MM.1S (cell line): ENCODE measurements at regions not wholly inside any gene's neighbourhood (a gene's known extent, or its start where the extent isn't known, plus 50 kb on each side); places are given as distances from the start of the nearest gene placed in this dataset.
"Not testable (repeated sequence)": the region's sequence is repeated elsewhere in the genome, so short reads cannot be mapped to it uniquely, and the experiment has no call there.

Source experiments
- DNase-seq: peaks from one replicate; pipeline ENCODE4 v3.0.0-alpha.2; 2015
- H2AFZ ChIP-seq: fragments of 300-600 bp; sonication (generic); 2 replicates; pipeline ENCODE4 v1.6.0; 2016; ENCODE audit warnings: antibody characterized with exemption, low read length
- H3F3A ChIP-seq: fragments of 300-600 bp; sonication (generic); 2 replicates; pipeline ENCODE4 v1.6.1; 2016; ENCODE audit warnings: mild to moderate bottlenecking, antibody characterized with exemption, low read length, moderate library complexity, mixed read lengths; ENCODE audit not compliant: insufficient read depth
- H3K27ac ChIP-seq: fragments of 300-600 bp; sonication (generic); 2 replicates; pipeline ENCODE4 v1.5.1; 2016; ENCODE audit warnings: mild to moderate bottlenecking, low read length
- H3K27me3 ChIP-seq: fragments of 300-600 bp; sonication (generic); replicated peaks from 2 replicates; pipeline ENCODE4 v1.6.0; 2016; ENCODE audit warnings: low read length; ENCODE audit not compliant: insufficient read depth
- H3K36me3 ChIP-seq: fragments of 300-600 bp; sonication (generic); replicated peaks from 2 replicates; pipeline ENCODE4 v1.6.1; 2016; ENCODE audit warnings: mild to moderate bottlenecking, low read length, mixed read lengths; ENCODE audit not compliant: insufficient read depth
- H3K4me1 ChIP-seq: fragments of 300-600 bp; sonication (generic); 2 replicates; pipeline ENCODE4 v1.6.1; 2016; ENCODE audit warnings: low read length, mixed read lengths
- H3K4me2 ChIP-seq: fragments of 300-600 bp; sonication (generic); 2 replicates; pipeline ENCODE4 v1.6.0; 2016; ENCODE audit warnings: low read depth, low read length
- H3K4me3 ChIP-seq: fragments of 300-600 bp; sonication (generic); 2 replicates; pipeline ENCODE4 v1.5.1; 2016; ENCODE audit warnings: low read length, mixed read lengths
- H3K79me2 ChIP-seq: fragments of 300-600 bp; sonication (generic); 2 replicates; pipeline ENCODE4 v1.6.1; 2016; ENCODE audit warnings: mixed run types, low read length, mixed read lengths
- H3K9ac ChIP-seq: fragments of 300-600 bp; sonication (generic); 2 replicates; pipeline ENCODE4 v1.6.1; 2016; ENCODE audit warnings: low read length, mixed read lengths
- H3K9me2 ChIP-seq: fragments of 300-600 bp; sonication (generic); replicated peaks from 2 replicates; pipeline ENCODE4 v1.6.1; 2016; ENCODE audit warnings: mild to moderate bottlenecking, low read length, mixed read lengths; ENCODE audit not compliant: insufficient read depth
- H3K9me3 ChIP-seq: fragments of 300-600 bp; sonication (generic); replicated peaks from 2 replicates; pipeline ENCODE4 v1.6.1; 2016; ENCODE audit warnings: mild to moderate bottlenecking, low read length, mixed read lengths; ENCODE audit not compliant: insufficient read depth
- H4K20me1 ChIP-seq: fragments of 300-600 bp; sonication (generic); 2 replicates; pipeline ENCODE4 v1.6.1; 2016; ENCODE audit warnings: mild to moderate bottlenecking, low read length, moderate library complexity, mixed read lengths; ENCODE audit not compliant: insufficient read depth
- EZH2 ChIP-seq: fragments of 300-600 bp; sonication (generic); optimal IDR thresholded peaks from 2 replicates; pipeline ENCODE3; 2017; ENCODE audit warnings: low read depth, mild to moderate bottlenecking, antibody characterized with exemption, low read length, mixed read lengths
- EZH2phosphoT487 ChIP-seq: fragments of 300-600 bp; sonication (generic); IDR thresholded peaks from 2 replicates; pipeline ENCODE4 v1.6.1; 2018; ENCODE audit warnings: antibody characterized with exemption, low read length
- TF ChIP-seq, protein P1 (sequence below): fragments of 300-600 bp; sonication (generic); IDR thresholded peaks from 2 replicates; pipeline ENCODE4 v1.5.1; 2016; ENCODE audit warnings: antibody characterized with exemption, low read length, mixed read lengths

DNA sequence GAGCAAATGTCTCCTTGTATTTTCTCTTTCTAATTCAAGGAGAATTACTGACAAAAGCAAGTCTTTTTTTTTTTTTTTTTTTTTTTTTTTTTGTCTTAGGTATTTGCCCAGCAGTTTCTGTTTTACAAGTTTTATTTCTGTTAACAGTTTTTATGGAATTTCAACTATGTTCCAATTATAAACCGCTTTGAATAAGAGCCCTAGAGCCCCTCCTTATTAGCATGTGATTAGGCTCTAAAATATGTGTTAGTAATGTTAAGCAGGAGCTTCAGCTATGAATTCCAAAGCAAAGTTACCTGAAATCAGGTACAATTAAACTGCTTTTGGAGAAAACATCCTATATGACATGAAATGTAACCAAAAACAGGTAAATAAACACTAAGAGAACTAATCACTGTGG lies 997.0 kb upstream of the POT1 start:
- Histone ChIP-seq H3K4me2 (no peak overlapping the region), H2AFZ (no peak overlapping the region), H3K4me3 (no peak overlapping the region), H3K9me2 (no peaks in the 10 kb centered on the region), H3K9me3 (no peaks in the 10 kb centered on the region), H3K27me3 (no peaks in the 10 kb centered on the region), H3F3A (no peaks in the 10 kb centered on the region), H3K9ac (no peak overlapping the region), H3K79me2 (no peaks in the 10 kb centered on the region), H3K27ac (no peak overlapping the region), H4K20me1 (no peaks in the 10 kb centered on the region), H3K4me1 (no peaks in the 10 kb centered on the region), H3K36me3 (no peaks in the 10 kb centered on the region)
- DNase-seq, result no peak
- TF ChIP-seq, protein P1, sequence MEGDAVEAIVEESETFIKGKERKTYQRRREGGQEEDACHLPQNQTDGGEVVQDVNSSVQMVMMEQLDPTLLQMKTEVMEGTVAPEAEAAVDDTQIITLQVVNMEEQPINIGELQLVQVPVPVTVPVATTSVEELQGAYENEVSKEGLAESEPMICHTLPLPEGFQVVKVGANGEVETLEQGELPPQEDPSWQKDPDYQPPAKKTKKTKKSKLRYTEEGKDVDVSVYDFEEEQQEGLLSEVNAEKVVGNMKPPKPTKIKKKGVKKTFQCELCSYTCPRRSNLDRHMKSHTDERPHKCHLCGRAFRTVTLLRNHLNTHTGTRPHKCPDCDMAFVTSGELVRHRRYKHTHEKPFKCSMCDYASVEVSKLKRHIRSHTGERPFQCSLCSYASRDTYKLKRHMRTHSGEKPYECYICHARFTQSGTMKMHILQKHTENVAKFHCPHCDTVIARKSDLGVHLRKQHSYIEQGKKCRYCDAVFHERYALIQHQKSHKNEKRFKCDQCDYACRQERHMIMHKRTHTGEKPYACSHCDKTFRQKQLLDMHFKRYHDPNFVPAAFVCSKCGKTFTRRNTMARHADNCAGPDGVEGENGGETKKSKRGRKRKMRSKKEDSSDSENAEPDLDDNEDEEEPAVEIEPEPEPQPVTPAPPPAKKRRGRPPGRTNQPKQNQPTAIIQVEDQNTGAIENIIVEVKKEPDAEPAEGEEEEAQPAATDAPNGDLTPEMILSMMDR, result no peak
- no peak for TF ChIP-seq EZH2
- TF ChIP-seq EZH2phosphoT487, result no peak

DNA sequence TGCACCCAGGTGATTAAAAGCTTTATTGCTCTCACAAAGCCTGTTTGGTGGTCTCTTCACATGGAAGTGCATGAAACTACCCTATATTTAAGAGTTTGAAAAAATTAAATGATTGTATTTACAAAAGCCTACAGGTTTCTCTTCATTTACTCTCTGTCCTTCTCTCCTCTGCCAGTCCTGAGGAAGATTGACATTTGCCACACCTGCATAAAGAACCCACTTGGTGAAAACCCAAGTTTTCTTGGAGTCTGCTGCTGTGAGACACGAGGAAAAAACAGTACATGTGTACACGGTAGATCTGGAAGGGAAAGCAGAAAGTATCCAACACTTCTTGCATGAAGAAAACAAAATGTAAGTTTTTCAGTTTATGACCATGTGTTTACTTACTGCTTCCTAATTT lies 994.4 kb upstream of the POT1 start:
- DNase-seq, result no peak
- no peak overlapping the region for H3K4me2 ChIP-seq
- H3K9me3 ChIP-seq, result no peaks in the 10 kb centered on the region
- no peaks in the 10 kb centered on the region for H3K36me3 ChIP-seq
- no peaks in the 10 kb centered on the region for H4K20me1 ChIP-seq
- H2AFZ ChIP-seq, result no peak overlapping the region
- H3K4me3 ChIP-seq, result no peak overlapping the region
- H3K9ac ChIP-seq, result no peak overlapping the region
- no peaks in the 10 kb centered on the region for H3K9me2 ChIP-seq
- no peak overlapping the region for H3K27ac ChIP-seq
- no peaks in the 10 kb centered on the region for H3K79me2 ChIP-seq
- no peaks in the 10 kb centered on the region for H3F3A ChIP-seq
- no peaks in the 10 kb centered on the region for H3K4me1 ChIP-seq
- H3K27me3 ChIP-seq, result no peaks in the 10 kb centered on the region
- no peak for TF ChIP-seq EZH2

DNA sequence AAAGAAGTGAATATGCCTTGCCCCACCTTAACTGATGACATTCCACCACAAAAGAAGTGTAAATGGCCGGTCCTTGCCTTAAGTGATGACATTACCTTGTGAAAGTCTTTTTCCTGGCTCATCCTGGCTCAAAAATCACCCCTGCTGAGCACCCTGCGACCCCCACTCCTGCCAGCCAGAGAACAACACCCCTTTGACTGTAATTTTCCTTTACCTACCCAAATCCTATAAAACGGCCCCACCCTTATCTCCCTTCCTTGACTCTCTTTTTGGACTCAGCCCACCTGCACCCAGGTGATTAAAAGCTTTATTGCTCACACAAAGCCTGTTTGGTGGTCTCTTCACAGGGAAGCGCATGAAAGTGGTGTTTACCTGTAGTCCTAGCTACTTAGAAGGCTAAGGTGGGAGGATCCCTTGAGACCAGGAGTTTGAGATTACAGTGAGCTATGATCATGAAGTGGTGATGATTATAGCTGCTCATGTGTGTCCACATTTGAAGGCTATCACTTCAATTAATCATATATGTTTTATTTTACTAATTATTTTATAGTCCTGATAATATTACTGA lies 985.8 kb upstream of the POT1 start:
- not testable (repeated sequence) for DNase-seq, H3K4me2 ChIP-seq, H3K79me2 ChIP-seq, H3K4me1 ChIP-seq, H4K20me1 ChIP-seq, H3K9me2 ChIP-seq, H3K9ac ChIP-seq, H3K27me3 ChIP-seq, H3K36me3 ChIP-seq, H2AFZ ChIP-seq, H3F3A ChIP-seq, H3K4me3 ChIP-seq, H3K27ac ChIP-seq, H3K9me3 ChIP-seq

DNA sequence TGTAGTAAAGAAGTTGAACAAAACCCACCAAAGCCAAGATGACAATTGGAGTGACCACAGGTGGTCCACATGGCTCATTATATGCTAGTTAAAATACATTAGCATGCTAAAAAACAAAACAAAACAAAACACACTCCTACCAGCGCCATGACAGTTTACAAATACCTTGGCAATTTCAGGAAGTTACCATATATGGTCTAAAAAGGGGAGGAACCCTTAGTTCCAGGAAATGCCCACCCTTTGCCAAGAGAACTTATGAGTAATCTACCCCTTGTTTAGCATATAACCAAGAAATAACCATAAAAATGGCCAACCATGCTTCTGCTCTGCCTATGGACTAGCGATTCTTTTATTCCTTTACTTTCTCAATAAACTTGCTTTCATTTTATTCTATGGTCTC lies 979.1 kb upstream of the POT1 start:
- H3K27me3 ChIP-seq, result no peaks in the 10 kb centered on the region
- no peaks in the 10 kb centered on the region for H4K20me1 ChIP-seq
- no peak overlapping the region for H3K9ac ChIP-seq
- H3K9me3 ChIP-seq, result no peaks in the 10 kb centered on the region
- no peaks in the 10 kb centered on the region for H3K9me2 ChIP-seq
- H3K4me1 ChIP-seq, result no peaks in the 10 kb centered on the region
- TF ChIP-seq EZH2 (no peak), EZH2phosphoT487 (no peak)
- TF ChIP-seq, protein P1, result no peak
- no peak overlapping the region for H3K27ac ChIP-seq
- no peak overlapping the region for H2AFZ ChIP-seq
- H3F3A ChIP-seq, result no peaks in the 10 kb centered on the region
- no peaks in the 10 kb centered on the region for H3K36me3 ChIP-seq
- H3K4me3 ChIP-seq, result no peak overlapping the region
- DNase-seq, result no peak
- H3K4me2 ChIP-seq, result no peak overlapping the region
- H3K79me2 ChIP-seq, result no peaks in the 10 kb centered on the region
